Natural killer cell (primary cell): ENCODE measurements at regions not wholly inside any gene's neighbourhood (a gene's known extent, or its start where the extent isn't known, plus 50 kb on each side); places are given as distances from the start of the nearest gene placed in this dataset.
"Not testable (repeated sequence)": the region's sequence is repeated elsewhere in the genome, so short reads cannot be mapped to it uniquely, and the experiment has no call there.

Experiments used
- ATAC-seq, 3 donors: fragments of 150-1000 bp in 2 of 3; fragments of 200-7000 bp in 1 of 3; cut with Tn5 transposase; 1 replicate in 1 of 3; 2 replicates in 2 of 3; pipeline ENCODE4 v1.10.0; 2021; ENCODE audit warnings: mild to moderate bottlenecking in 2 of 3, moderate library complexity in 2 of 3
- DNase-seq, 2 donors: peaks; one replicate each; pipeline versions ENCODE4 v3.0.0 to v3.0.0-alpha.2; 2013 to 2021; ENCODE audit warnings: mixed read lengths in 1 of 2
- H3K27ac ChIP-seq: one replicate; pipeline ENCODE4 v1.5.1; 2013; ENCODE audit warnings: mild to moderate bottlenecking, low read length
- H3K27me3 ChIP-seq: one replicate; pipeline ENCODE4 v1.6.1; 2013; ENCODE audit warnings: low read length; ENCODE audit not compliant: control insufficient read depth, insufficient read depth
- H3K36me3 ChIP-seq: one replicate; pipeline ENCODE4 v1.6.1; 2013; ENCODE audit warnings: low read length; ENCODE audit not compliant: control insufficient read depth, insufficient read depth
- H3K4me1 ChIP-seq: one replicate; pipeline ENCODE4 v1.6.1; 2013; ENCODE audit warnings: low read length; ENCODE audit not compliant: control insufficient read depth, insufficient read depth
- H3K4me3 ChIP-seq: one replicate; pipeline ENCODE4 v1.5.1; 2013; ENCODE audit warnings: low read length
- H3K9me3 ChIP-seq: one replicate; pipeline ENCODE4 v1.6.1; 2013; ENCODE audit warnings: low read length; ENCODE audit not compliant: control insufficient read depth, insufficient read depth
- H3K27ac Mint-ChIP-seq, 2 donors: one replicate each; pipeline ENCODE4 v1.8.0; 2022; ENCODE audit warnings: mild to moderate bottlenecking in 2 of 2, mixed read lengths in 2 of 2, moderate library complexity in 1 of 2
- H3K27me3 Mint-ChIP-seq, 2 donors: one replicate each; pipeline ENCODE4 v1.8.0; 2022; ENCODE audit warnings: low read depth in 2 of 2, mixed read lengths in 2 of 2
- H3K36me3 Mint-ChIP-seq: one replicate; pipeline ENCODE4 v1.8.0; 2022; ENCODE audit warnings: mixed read lengths
- H3K4me1 Mint-ChIP-seq, 2 donors: one replicate each; pipeline ENCODE4 v1.8.0; 2022; ENCODE audit warnings: mixed read lengths in 2 of 2
- H3K4me3 Mint-ChIP-seq: one replicate; pipeline ENCODE4 v1.8.0; 2022; ENCODE audit warnings: mild to moderate bottlenecking, moderate library complexity, mixed read lengths
- H3K9me3 Mint-ChIP-seq, 2 donors: one replicate each; pipeline ENCODE4 v1.8.0; 2022; ENCODE audit warnings: mixed read lengths in 2 of 2
- CTCF ChIP-seq: fragments of 200-600 bp; IDR thresholded peaks from one replicate; pipeline ENCODE4 v1.8.0; 2022; ENCODE audit warnings: antibody characterized with exemption
- WGBS: methylation state at CpG from one replicate; pipeline ENCODE4 v1.1.7; 2013; ENCODE audit warnings: missing lambda C conversion rate; ENCODE audit not compliant: insufficient coverage; 5-methylcytosine and 5-hydroxymethylcytosine counted together
- intact Hi-C: fragments of 100-400 bp; cut with micrococcal nuclease; formaldehyde crosslinking; loops from one replicate; pipeline ENCODE4 v1.14.2; 2022

GRCh38 chr1:82371844-82372498, 571.2 kb downstream of the ADGRL2 start:
- H3K4me1 Mint-ChIP-seq, result no peaks in the 10 kb centered on the region
- H3K4me3 ChIP-seq, result no peak overlapping the region
- peaks cover 11 to 14% of the 10 kb centered on the region in 2 donors for H3K9me3 Mint-ChIP-seq
- no peaks in the 10 kb centered on the region for H3K27me3 ChIP-seq
- H3K4me1 ChIP-seq, result no peaks in the 10 kb centered on the region
- no peak overlapping the region for H3K27ac Mint-ChIP-seq
- H3K9me3 ChIP-seq, result no peaks in the 10 kb centered on the region
- H3K36me3 Mint-ChIP-seq, result no peaks in the 10 kb centered on the region
- no peaks in the 10 kb centered on the region for H3K27me3 Mint-ChIP-seq
- H3K27ac ChIP-seq, result no peak overlapping the region
- no peak for ATAC-seq
- intact Hi-C loops, result no loop called here
- H3K4me3 Mint-ChIP-seq, result no peak overlapping the region
- 68% methylated on average over 2 of the region's 3 CpGs for WGBS
- H3K36me3 ChIP-seq, result no peaks in the 10 kb centered on the region
- DNase-seq, result no peak
- TF ChIP-seq CTCF, result no peak

- intact Hi-C loops, result no loop called here
- H3K36me3 Mint-ChIP-seq, result no peaks in the 10 kb centered on the region
- no peaks in the 10 kb centered on the region for H3K27me3 Mint-ChIP-seq
- ATAC-seq (no peak), DNase-seq (no peak)
- 77% methylated on average over 2 of the region's 2 CpGs for WGBS
- peaks cover 6 to 11% of the 10 kb centered on the region in 2 donors for H3K9me3 Mint-ChIP-seq
- no peaks in the 10 kb centered on the region for H3K4me1 ChIP-seq
- H3K4me3 Mint-ChIP-seq, result no peak overlapping the region
- no peaks in the 10 kb centered on the region for H3K36me3 ChIP-seq
- H3K27ac ChIP-seq, result no peak overlapping the region
- no peak for TF ChIP-seq CTCF
- no peaks in the 10 kb centered on the region for H3K27me3 ChIP-seq
- H3K4me3 ChIP-seq, result no peak overlapping the region
- no peaks in the 10 kb centered on the region for H3K9me3 ChIP-seq
- H3K27ac Mint-ChIP-seq, result no peak overlapping the region
- no peaks in the 10 kb centered on the region for H3K4me1 Mint-ChIP-seq
Observed at GRCh38 chr1:82367456-82367855, 566.7 kb downstream of the ADGRL2 start.

GRCh38 chr1:82366689-82367088, 566.0 kb downstream of the ADGRL2 start:
- Histone ChIP-seq H3K4me1 (no peaks in the 10 kb centered on the region), H3K36me3 (no peaks in the 10 kb centered on the region), H3K27ac (no peak overlapping the region), H3K4me3 (no peak overlapping the region), H3K9me3 (no peaks in the 10 kb centered on the region), H3K27me3 (no peaks in the 10 kb centered on the region)
- 78% methylated on average over 2 of the region's 2 CpGs for WGBS
- Mint-ChIP-seq H3K36me3 (no peaks in the 10 kb centered on the region), H3K4me3 (no peak overlapping the region), H3K9me3 (peaks cover 6 to 11% of the 10 kb centered on the region in 2 donors), H3K4me1 (no peaks in the 10 kb centered on the region), H3K27me3 (no peaks in the 10 kb centered on the region), H3K27ac (no peak overlapping the region)
- DNase-seq (no peak), ATAC-seq (no peak)
- no peak for TF ChIP-seq CTCF
- intact Hi-C loops, result no loop called here

- ATAC-seq, DNase-seq, H3K36me3 Mint-ChIP-seq, H3K9me3 Mint-ChIP-seq, H3K36me3 ChIP-seq, H3K27ac Mint-ChIP-seq, H3K4me1 ChIP-seq, intact Hi-C loops, H3K27ac ChIP-seq, H3K27me3 ChIP-seq, H3K27me3 Mint-ChIP-seq, H3K4me3 ChIP-seq, H3K9me3 ChIP-seq, H3K4me1 Mint-ChIP-seq, H3K4me3 Mint-ChIP-seq: not testable (repeated sequence)
- 97% methylated on average over 5 of the region's 5 CpGs for WGBS
Observed at GRCh38 chr1:82359541-82359940, 558.8 kb downstream of the ADGRL2 start.

GRCh38 chr1:82358706-82359105, 558.0 kb downstream of the ADGRL2 start:
- H3K27ac Mint-ChIP-seq, H3K9me3 ChIP-seq, H3K36me3 Mint-ChIP-seq, H3K36me3 ChIP-seq, intact Hi-C loops, H3K4me1 ChIP-seq, H3K4me1 Mint-ChIP-seq, H3K4me3 ChIP-seq, ATAC-seq, H3K9me3 Mint-ChIP-seq, DNase-seq, H3K27me3 Mint-ChIP-seq, H3K27ac ChIP-seq, H3K27me3 ChIP-seq, H3K4me3 Mint-ChIP-seq: not testable (repeated sequence)
- 83% methylated on average over 4 of the region's 4 CpGs for WGBS

GRCh38 chr1:82354546-82354945, 553.8 kb downstream of the ADGRL2 start:
- DNase-seq, H3K9me3 ChIP-seq, H3K27ac ChIP-seq, H3K9me3 Mint-ChIP-seq, H3K27me3 ChIP-seq, H3K36me3 Mint-ChIP-seq, H3K36me3 ChIP-seq, H3K4me3 ChIP-seq, H3K4me3 Mint-ChIP-seq, H3K4me1 Mint-ChIP-seq, H3K27me3 Mint-ChIP-seq, H3K27ac Mint-ChIP-seq, intact Hi-C loops, ATAC-seq, H3K4me1 ChIP-seq: not testable (repeated sequence)
- WGBS, result 87% methylated on average over 4 of the region's 5 CpGs
